ENCODE measurements at regions not wholly inside any gene's neighbourhood (a gene's known extent, or its start where the extent isn't known, plus 50 kb on each side); places are given as distances from the start of the nearest gene placed in this dataset.

GRCh38 chr3:193987186-193987585, 148.8 kb upstream of the HES1 start:
- TF ChIP-seq CTCF (conservative IDR thresholded peaks at IDR 0.05; ENCODE audit: control insufficient read depth, insufficient read depth, low read depth, low read length) = no peak
- DNase-seq (ENCODE audit: low read depth) = no peak

GRCh38 chr3:193989186-193989585, 146.8 kb upstream of the HES1 start:
- TF ChIP-seq CTCF (conservative IDR thresholded peaks at IDR 0.05; ENCODE audit: control insufficient read depth, insufficient read depth, low read depth, low read length) = no peak
- H3K4me3 ChIP-seq (ENCODE audit: control insufficient read depth, low read depth, low read length) = no peak overlapping the region
- no peak for DNase-seq (ENCODE audit: low read depth)

More at GRCh38 chr3:193987186-193987585, 148.8 kb upstream of the HES1 start:
- no peak overlapping the region for H3K4me3 ChIP-seq (ENCODE audit: control insufficient read depth, low read depth, low read length)

GRCh38 chr3:193991666-193992424, 144.1 kb upstream of the HES1 start:
- no peak for TF ChIP-seq CTCF (conservative IDR thresholded peaks at IDR 0.05; ENCODE audit: control insufficient read depth, insufficient read depth, low read depth, low read length)
- DNase-seq (ENCODE audit: low read depth) = no peak
- H3K4me3 ChIP-seq (ENCODE audit: control insufficient read depth, low read depth, low read length) = no peak overlapping the region

DNA sequence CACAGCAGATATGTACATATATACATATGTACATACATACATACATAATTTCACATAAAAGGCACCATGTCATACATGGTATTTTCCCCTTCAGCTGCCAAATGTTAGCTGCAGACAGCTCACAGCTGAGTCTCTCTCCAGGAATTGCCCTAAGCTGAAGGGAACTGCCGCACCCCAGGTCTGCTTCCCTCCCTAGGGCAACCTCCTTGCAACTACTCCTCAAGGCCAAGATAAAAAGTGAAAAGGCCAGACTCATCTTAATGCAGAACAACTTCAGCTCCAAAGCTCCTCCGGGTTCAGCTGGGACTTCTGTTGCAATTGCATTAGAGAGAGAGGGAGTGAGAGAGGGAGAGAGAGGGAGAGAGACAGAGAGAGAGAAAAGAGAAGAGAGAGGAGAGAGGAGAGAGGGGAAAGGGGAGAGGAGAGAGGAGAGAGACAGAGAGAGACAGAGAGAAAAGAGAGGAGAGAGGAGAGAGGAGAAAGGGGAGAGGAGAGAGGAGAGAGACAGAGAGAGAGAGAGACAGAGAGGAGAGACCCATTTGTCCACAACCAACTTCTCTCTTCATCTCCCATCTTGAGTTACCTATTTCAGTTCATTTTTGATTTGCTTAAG, 143.4 kb upstream of the HES1 start:
- TF ChIP-seq CTCF (conservative IDR thresholded peaks at IDR 0.05; ENCODE audit: control insufficient read depth, insufficient read depth, low read depth, low read length) = no peak
- H3K4me3 ChIP-seq (ENCODE audit: control insufficient read depth, low read depth, low read length) = no peak overlapping the region
- DNase-seq (ENCODE audit: low read depth) = no peak

DNA sequence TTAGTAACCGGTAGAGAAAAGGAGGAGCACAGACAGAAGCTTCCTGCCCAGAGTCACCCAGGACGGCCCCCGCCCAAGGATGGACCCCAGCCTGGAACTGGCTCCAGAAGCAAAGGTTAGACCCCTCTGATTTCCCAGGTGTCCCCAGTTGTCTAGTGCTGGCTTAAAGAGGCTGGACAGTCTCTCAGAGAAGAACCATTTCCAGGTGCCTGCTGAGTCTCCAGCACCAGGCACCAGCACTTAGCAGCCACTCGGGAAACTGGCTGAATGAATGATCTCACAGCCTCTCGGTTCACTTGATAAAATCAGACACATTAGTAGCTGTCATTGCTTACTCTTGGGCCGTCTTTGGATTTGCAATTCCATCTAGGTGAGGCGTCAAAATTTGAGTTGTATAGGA, 139.7 kb upstream of the HES1 start:
- no peak for DNase-seq (ENCODE audit: low read depth)
- no peak for TF ChIP-seq CTCF (conservative IDR thresholded peaks at IDR 0.05; ENCODE audit: control insufficient read depth, insufficient read depth, low read depth, low read length)
- no peak overlapping the region for H3K4me3 ChIP-seq (ENCODE audit: control insufficient read depth, low read depth, low read length)

DNA sequence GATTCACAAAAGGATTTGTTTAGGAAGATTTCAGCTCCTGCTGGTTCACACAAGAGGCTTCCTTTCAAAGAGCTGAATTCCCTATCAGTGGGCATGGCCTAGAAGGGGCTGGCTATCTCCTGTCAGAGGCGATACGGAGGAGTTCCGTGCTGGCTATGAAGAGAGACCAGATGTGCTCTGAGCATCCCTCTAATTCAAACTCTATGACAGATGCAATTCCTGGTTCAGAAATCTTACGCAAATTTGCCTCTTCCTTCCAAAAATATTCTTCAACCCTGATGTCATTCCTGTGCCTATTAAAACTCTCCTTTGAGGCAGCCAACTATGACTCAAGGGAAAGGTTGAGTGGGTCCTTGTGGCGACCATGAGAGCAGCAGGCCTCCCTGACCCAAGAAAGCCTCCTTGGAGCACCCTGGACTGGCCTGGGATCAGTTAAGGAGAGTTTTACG, 139.3 kb upstream of the HES1 start:
- peak; percentile 31 for DNase-seq (ENCODE audit: low read depth)
- no peak for TF ChIP-seq CTCF (conservative IDR thresholded peaks at IDR 0.05; ENCODE audit: control insufficient read depth, insufficient read depth, low read depth, low read length)
- H3K4me3 ChIP-seq (ENCODE audit: control insufficient read depth, low read depth, low read length) = no peak overlapping the region

Data from fibroblast of mammary gland (primary cell).